Cardiac muscle cell (in vitro differentiated cells and primary cell): ENCODE measurements at regions not wholly inside any gene's neighbourhood (a gene's known extent, or its start where the extent isn't known, plus 50 kb on each side); places are given as distances from the start of the nearest gene placed in this dataset.

Experiments
- DNase-seq, 2 donors: peaks; one replicate each; pipeline versions ENCODE4 v3.0.0 to v3.0.0-alpha.2; 2010 to 2017; ENCODE audit warnings: low read depth in 1 of 2, low spot score in 1 of 2
- H3K27ac ChIP-seq: fragments of 200-600 bp; sonication (generic); 2 replicates; pipeline ENCODE4 v1.5.1; 2016
- H3K27me3 ChIP-seq: fragments of 200-600 bp; sonication (generic); 2 replicates; pipeline ENCODE4 v1.6.0; 2016; ENCODE audit warnings: control low read depth
- H3K36me3 ChIP-seq: fragments of 200-600 bp; sonication (generic); 2 replicates; pipeline ENCODE4 v1.5.1; 2016; ENCODE audit warnings: control low read depth
- H3K4me1 ChIP-seq: fragments of 200-600 bp; sonication (generic); 2 replicates; pipeline ENCODE4 v1.8.1; 2017; ENCODE audit warnings: low read depth, mild to moderate bottlenecking, mixed run types
- H3K4me3 ChIP-seq: fragments of 200-600 bp; sonication (generic); 2 replicates; pipeline ENCODE4 v1.5.1; 2016; ENCODE audit warnings: mild to moderate bottlenecking
- H3K9me3 ChIP-seq: fragments of 200-600 bp; sonication (generic); 2 replicates; pipeline ENCODE4 v1.5.1; 2017; ENCODE audit warnings: low read depth, mild to moderate bottlenecking, control low read depth
- CTCF ChIP-seq: IDR thresholded peaks from 2 replicates; pipeline ENCODE4 v1.5.1; 2012; ENCODE audit warnings: low read depth, mild to moderate bottlenecking, low read length

- H3K9me3 ChIP-seq = no peaks in the 10 kb centered on the region
- no peak overlapping the region for H3K4me3 ChIP-seq
- no peak for DNase-seq
- no peaks in the 10 kb centered on the region for H3K36me3 ChIP-seq
- no peak for TF ChIP-seq CTCF
- H3K27ac ChIP-seq = no peak overlapping the region
- H3K27me3 ChIP-seq = no peaks in the 10 kb centered on the region
- no peaks in the 10 kb centered on the region for H3K4me1 ChIP-seq
Observed at GRCh38 chr14:53744857-53745256, 211.8 kb downstream of the BMP4 start.

GRCh38 chr14:53743371-53743770 lies 213.3 kb downstream of the BMP4 start:
- Histone ChIP-seq H3K4me1 (no peaks in the 10 kb centered on the region), H3K36me3 (no peaks in the 10 kb centered on the region), H3K27ac (no peak overlapping the region), H3K9me3 (no peaks in the 10 kb centered on the region), H3K27me3 (no peaks in the 10 kb centered on the region), H3K4me3 (no peak overlapping the region)
- no peak for TF ChIP-seq CTCF
- DNase-seq = no peak

- no peaks in the 10 kb centered on the region for H3K27me3 ChIP-seq
Observed at GRCh38 chr14:53742233-53742620, 214.4 kb downstream of the BMP4 start.

GRCh38 chr14:53741479-53742232 lies 215.0 kb downstream of the BMP4 start:
- Histone ChIP-seq H3K9me3 (no peaks in the 10 kb centered on the region), H3K36me3 (no peaks in the 10 kb centered on the region), H3K27me3 (no peaks in the 10 kb centered on the region), H3K27ac (no peak overlapping the region), H3K4me1 (no peaks in the 10 kb centered on the region), H3K4me3 (no peak overlapping the region)
- DNase-seq = no peak
- no peak for TF ChIP-seq CTCF

More at GRCh38 chr14:53742233-53742620, 214.4 kb downstream of the BMP4 start:
- Histone ChIP-seq H3K4me1 (no peaks in the 10 kb centered on the region), H3K36me3 (no peaks in the 10 kb centered on the region), H3K9me3 (no peaks in the 10 kb centered on the region), H3K27ac (no peak overlapping the region), H3K4me3 (no peak overlapping the region)
- no peak for TF ChIP-seq CTCF
- DNase-seq = no peak

GRCh38 chr14:53740570-53740969 lies 216.1 kb downstream of the BMP4 start:
- TF ChIP-seq CTCF = no peak
- no peak overlapping the region for H3K27ac ChIP-seq
- no peak for DNase-seq
- H3K4me1 ChIP-seq = no peaks in the 10 kb centered on the region
- H3K4me3 ChIP-seq = no peak overlapping the region
- H3K36me3 ChIP-seq = no peaks in the 10 kb centered on the region
- no peaks in the 10 kb centered on the region for H3K27me3 ChIP-seq
- H3K9me3 ChIP-seq = no peaks in the 10 kb centered on the region

GRCh38 chr14:53735916-53736315 lies 220.7 kb downstream of the BMP4 start:
- Histone ChIP-seq H3K27ac (no peak overlapping the region), H3K9me3 (no peaks in the 10 kb centered on the region), H3K4me1 (no peaks in the 10 kb centered on the region), H3K4me3 (no peak overlapping the region), H3K27me3 (no peaks in the 10 kb centered on the region), H3K36me3 (no peaks in the 10 kb centered on the region)
- no peak for DNase-seq
- TF ChIP-seq CTCF = no peak
